22Rv1 (cell line): ENCODE measurements at regions not wholly inside any gene's neighbourhood (a gene's known extent, or its start where the extent isn't known, plus 50 kb on each side); places are given as distances from the start of the nearest gene placed in this dataset.

ENCODE experiments used
- ZFX ChIP-seq: fragments of 450-650 bp; IDR thresholded peaks from 2 replicates; pipeline ENCODE4 v1.6.1; 2017; ENCODE audit warnings: antibody characterized with exemption, borderline replicate concordance
- TF ChIP-seq, protein P1 (sequence below): fragments of 450-650 bp; IDR thresholded peaks from 2 replicates; pipeline ENCODE4 v1.5.1; 2017; ENCODE audit warnings: mild to moderate bottlenecking

DNA sequence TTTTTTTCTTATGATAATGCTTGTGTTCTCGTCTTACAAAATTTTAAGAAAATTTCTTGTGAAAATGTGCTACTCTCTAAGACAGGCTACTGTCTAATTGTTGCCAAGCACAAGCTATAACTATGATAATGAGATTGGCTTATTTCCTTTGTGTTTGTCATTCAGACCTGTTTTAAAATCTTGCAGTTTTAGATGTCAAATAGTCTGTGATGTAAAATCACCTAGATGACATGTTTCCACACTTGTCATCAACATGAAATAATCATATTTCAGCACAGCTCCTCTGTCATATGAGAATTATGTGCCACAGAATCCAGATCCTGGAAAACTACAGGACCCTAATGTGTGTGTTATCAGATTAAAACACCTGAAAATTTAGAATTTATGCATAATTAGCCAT is 539.7 kb downstream of the USP25 start:
- TF ChIP-seq, protein P1, sequence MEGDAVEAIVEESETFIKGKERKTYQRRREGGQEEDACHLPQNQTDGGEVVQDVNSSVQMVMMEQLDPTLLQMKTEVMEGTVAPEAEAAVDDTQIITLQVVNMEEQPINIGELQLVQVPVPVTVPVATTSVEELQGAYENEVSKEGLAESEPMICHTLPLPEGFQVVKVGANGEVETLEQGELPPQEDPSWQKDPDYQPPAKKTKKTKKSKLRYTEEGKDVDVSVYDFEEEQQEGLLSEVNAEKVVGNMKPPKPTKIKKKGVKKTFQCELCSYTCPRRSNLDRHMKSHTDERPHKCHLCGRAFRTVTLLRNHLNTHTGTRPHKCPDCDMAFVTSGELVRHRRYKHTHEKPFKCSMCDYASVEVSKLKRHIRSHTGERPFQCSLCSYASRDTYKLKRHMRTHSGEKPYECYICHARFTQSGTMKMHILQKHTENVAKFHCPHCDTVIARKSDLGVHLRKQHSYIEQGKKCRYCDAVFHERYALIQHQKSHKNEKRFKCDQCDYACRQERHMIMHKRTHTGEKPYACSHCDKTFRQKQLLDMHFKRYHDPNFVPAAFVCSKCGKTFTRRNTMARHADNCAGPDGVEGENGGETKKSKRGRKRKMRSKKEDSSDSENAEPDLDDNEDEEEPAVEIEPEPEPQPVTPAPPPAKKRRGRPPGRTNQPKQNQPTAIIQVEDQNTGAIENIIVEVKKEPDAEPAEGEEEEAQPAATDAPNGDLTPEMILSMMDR = no peak
- TF ChIP-seq ZFX = no peak
